HG03025 (cell line): ENCODE measurements at regions not wholly inside any gene's neighbourhood (a gene's known extent, or its start where the extent isn't known, plus 50 kb on each side); places are given as distances from the start of the nearest gene placed in this dataset.
"Not testable (repeated sequence)": the region's sequence is repeated elsewhere in the genome, so short reads cannot be mapped to it uniquely, and the experiment has no call there.

ENCODE experiments used
- ATAC-seq: cut with Tn5 transposase; IDR thresholded peaks from one replicate; pipeline ENCODE4 v1.9.1; 2021; ENCODE audit warnings: mild to moderate bottlenecking, moderate library complexity; ENCODE audit not compliant: unreplicated experiment, low FRiP score

DNA sequence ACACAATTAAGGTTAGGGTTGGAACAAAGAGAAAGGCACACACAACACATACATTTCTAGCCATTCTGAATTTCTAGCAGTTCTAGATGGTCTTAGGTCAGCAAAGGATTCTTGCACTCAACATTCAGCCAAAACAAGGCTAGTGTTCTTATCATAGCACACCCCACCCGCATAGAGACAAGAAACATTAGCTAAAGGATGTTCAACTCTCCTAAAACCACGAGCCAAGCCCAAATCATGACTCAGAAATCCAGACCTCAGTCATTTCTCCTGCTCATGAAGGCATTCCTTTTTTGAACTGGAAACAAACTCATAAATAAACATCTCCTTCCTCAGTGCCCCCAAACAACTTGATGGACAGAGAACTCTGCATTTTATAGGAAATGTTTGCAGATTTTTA lies 293.0 kb upstream of the NOTCH2NLA start:
- not testable (repeated sequence) for ATAC-seq

DNA sequence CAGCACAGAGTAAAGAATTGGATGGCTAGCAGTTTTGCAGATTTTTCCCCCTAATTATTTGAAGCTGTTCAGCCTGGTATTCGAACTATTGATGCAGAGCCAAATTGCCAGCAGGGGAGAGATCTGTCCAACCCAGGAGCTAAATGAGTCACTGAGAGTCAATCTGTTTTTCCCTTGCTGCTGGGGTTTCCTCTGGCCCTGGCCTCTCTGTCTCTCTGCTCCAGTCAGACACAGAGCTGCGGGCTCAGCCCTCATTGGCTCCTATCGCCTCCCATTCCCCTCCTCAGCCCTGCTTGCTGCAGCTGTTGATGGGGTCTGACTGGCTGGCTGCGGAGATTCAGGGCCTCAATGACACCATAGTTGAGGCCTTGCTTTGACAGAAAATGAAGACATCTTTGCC lies 284.9 kb upstream of the NOTCH2NLA start:
- not testable (repeated sequence) for ATAC-seq

DNA sequence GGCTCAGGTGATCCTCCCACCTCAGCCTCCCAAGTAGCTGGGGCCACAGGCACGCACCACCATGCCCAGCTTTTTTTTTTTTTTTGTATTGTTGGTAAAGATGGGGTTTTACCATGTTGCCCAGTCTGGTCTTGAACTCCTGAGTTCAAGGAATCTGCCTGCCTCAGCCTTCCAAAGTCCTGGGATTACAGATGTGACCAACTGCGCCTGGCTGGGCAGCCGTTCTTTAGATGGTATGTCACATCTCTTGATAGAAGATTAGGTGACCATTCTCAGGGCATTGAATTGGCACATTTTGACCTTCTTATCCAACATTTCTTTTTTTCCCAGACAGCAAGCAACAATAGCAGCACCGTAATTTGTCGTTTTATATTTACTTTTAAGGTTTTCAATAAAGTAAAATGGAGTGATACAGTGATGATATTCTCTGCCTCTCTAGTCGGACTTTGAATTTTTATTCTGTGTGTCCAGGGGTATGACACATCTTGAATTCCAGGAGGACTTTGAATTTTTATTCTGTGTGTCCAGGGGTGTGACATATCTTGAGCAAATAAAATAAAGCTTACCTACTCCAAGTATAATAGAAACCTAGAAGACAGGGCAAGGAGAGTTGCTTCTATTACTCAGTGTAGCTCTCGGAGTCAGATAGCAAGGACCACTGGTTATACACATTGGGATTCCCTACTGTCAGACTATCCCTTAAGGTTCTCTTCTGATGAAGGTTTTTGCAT lies 282.4 kb upstream of the NOTCH2NLA start:
- ATAC-seq: not testable (repeated sequence)

DNA sequence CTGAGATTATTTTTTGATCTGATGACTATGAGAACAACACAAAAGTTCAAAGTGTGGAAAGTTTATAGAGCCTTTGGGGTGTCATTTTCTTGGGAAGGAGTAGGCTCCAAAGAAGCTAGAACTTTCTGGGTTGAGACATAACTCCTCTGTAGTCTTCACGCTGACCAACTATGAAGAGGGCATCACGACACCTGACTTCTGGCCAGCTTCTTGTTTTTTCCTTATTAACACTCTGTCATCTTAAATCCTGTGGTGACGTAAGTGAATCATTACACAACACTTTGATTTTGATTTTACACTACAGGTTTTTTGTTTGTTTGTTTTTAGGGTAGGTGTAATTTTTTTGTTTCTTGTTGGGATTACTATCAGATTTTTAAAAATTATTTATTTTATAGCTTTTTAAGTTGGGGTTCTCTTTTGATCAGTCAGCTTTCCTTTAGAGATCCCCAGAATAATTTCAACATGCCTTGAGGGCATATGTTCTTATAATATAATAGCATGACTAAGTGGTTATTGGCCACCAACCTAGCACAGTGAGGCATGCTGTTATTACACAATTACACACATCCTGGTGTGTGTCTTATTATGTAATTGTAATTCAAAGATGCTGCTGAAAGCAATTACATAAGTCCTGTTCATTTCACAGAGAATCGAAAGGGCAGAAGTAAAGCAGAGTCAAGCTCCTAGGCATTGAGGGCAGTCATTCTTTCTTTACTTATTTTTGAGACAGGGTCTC lies 281.6 kb upstream of the NOTCH2NLA start:
- not testable (repeated sequence) for ATAC-seq

DNA sequence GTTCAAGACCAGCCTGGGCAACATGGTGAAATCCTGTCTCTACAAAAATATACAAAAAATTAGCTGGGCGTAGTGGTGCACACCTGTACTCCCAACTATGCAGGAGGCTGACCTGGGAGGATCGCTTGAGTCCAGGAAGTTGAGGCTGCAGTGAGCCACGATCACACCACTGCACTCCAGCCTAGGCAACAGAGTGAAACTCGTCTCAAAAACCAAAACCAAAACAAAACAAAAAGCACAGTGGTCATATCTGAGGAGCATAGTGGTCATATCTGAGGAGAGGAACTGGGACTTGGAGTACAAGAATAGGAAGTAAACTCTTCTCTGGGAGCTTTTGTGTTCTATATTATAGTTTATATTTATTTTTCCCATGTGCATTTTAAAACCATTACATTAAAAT lies 275.3 kb upstream of the NOTCH2NLA start:
- ATAC-seq: not testable (repeated sequence)

DNA sequence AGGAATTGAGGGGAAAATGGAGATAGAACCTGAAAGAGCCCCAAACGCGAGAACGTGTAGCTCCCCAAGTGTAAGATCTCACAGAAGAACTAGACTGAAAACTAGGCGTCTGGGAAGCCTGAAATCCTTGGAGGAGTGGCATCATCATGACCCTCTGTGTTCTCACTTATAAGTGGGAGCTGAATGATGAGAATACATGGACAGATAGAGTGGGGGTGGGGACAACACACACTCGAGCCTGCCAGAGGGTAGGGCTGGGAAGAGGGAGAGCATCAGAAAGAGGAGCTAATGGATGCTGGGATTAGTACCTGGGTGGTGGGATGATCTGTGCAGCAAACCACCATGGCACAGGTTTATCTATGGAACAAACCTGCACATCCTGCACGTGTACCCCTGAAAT lies 258.7 kb upstream of the NOTCH2NLA start:
- not testable (repeated sequence) for ATAC-seq

DNA sequence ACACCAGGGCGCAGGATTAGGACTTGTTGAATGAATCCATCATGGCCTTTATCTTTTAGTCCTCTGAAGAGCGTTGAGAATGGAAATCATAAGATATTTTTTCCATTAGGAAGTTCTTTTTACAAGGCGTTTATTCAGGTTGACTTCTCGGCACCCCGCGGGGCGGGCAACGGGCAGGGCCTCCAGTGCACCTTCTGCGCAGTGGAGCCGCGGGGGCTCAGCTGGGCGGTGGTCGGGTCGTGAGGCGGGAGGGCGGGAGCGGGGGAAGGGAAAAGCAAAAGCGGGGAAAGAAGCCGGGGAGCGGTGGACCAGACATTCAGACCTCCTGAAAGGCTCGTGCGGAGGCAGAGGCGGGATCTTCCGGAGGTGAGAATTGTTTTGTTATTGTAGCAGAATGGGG lies 258.3 kb upstream of the NOTCH2NLA start:
- not testable (repeated sequence) for ATAC-seq

DNA sequence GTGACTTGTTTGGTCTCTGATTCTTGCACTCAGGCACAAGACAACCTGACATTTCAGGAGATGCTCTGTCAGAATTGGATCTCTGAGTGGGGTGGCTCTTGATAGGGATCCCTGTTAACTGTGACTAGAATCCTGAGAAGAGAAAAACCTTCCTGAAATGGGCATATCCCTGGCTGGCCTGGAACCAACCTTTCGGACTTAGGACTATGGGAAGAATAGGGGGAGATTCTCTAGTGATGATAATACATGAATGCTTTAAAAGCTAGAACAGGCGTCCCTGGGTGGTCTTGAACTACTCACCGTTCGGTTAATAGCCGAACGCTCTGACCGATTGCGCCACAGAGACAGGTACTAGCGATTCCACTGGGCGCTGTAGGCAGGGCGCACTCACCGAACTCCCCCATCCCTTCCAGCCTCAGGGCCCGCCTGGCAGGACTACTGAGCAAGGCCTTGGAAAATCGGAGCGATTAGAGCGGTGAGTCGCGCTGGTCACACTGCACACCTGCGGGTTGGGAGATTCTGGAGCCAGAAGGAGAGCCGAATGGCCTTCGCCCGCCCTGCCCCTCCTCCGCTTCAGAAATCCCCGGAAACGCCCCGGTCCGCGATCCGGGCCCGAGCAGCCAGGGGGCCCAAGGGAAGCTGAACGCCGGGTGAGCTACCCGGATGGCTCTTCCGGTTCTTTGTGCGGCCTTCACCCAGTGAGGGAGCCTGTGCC lies 257.6 kb upstream of the NOTCH2NLA start:
- not testable (repeated sequence) for ATAC-seq

DNA sequence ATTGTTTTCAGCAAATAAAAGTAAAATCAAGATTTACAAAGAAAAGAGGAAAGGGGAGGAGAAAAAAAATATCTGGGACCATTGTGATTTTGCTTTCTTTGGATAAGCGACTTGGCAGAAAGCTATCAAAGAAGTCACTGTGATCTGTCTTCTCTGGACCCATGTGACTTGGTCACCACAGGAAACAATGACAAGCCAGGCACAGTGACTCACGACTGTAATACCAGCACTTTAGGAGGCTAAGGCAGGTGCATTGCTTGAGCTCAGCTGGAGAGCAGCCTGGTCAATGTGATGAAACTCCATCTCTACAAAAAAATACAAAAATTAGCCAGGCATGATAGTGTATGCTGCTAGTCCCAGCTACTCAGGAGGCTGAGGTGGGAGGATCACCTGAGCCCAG lies 255.4 kb upstream of the NOTCH2NLA start:
- ATAC-seq: not testable (repeated sequence)

DNA sequence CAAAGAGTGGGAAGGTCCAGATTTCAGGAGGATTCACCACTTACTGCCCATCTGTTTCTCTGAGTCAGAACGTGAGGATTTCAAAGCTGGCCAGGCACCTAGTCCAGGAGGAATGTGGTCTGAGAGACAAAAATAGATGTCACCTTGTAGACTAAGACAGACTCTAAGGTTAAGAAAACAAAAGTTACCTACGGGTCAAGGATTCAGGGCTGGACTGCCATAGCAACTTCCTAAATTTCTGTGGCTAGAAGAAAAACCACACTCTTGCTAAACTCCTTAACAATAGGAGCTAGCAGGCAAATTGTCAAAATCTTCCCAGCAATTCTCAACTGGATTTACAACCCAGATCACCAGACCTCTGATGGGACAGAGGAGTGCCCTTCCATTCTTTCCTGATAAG lies 250.4 kb upstream of the NOTCH2NLA start:
- not testable (repeated sequence) for ATAC-seq

DNA sequence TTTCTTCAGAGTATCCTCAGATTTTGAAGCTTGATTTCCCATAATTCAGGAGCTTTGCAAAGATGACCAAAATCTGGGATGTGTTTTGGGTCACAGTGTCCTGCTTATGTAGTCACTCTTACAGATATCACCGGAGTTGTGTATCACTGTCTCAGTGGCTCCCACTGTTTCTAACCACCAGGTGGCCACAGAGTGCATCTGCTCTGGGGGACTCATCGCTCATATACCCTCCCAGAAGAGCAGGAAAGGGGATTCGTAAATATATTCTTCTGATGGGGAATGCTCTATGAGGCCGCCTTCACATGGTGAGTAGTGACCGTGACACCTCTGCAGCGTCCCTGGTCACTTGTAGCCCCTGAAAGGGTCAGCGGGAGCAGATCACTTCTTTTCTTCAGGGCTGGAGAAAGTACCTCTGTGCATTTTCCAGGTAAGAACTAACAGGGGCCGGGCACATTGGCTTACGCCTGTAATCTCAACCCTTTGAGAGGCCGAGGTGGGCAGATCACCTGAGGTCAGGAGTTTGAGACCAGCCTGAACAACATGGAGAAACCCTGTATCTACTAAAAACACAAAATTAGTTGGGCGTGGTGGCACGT lies 249.4 kb upstream of the NOTCH2NLA start:
- not testable (repeated sequence) for ATAC-seq

DNA sequence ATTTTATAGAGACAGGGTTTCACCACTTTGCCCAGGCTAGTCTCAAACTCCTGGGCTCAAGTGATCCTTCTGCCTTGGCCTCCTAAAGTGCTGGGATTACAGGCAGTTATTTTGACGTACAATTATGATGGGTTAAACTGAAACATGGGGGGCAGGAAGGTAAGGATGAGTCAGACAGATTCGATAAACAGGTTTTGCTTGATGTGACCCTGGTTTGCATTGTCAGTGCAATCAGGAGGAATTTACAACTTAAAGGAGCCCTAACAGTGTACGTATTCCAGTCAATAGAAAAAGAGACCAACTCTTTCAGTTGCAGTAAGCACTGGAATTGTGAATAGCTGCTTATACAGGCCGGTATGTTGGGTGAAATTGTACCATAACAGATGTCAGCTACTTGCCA lies 246.3 kb upstream of the NOTCH2NLA start:
- ATAC-seq: not testable (repeated sequence)

DNA sequence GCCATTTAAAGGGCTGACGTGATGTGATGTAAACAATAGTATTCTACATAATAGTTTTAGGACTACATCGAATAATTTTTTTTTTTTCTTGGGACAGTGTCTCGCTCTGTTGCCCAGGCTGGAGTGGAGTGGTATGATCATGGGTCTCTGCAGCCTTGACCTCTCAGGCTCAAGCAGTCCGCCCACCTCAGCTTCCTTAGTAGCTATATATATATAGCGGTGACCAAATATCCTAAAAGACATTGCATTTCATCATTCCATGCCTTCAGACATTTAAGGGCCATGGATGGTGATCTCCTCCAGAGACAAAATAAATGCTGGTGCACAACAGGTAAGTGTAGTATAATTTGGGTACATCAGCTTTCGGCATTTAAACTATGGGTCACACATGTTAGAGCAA lies 245.4 kb upstream of the NOTCH2NLA start:
- not testable (repeated sequence) for ATAC-seq

DNA sequence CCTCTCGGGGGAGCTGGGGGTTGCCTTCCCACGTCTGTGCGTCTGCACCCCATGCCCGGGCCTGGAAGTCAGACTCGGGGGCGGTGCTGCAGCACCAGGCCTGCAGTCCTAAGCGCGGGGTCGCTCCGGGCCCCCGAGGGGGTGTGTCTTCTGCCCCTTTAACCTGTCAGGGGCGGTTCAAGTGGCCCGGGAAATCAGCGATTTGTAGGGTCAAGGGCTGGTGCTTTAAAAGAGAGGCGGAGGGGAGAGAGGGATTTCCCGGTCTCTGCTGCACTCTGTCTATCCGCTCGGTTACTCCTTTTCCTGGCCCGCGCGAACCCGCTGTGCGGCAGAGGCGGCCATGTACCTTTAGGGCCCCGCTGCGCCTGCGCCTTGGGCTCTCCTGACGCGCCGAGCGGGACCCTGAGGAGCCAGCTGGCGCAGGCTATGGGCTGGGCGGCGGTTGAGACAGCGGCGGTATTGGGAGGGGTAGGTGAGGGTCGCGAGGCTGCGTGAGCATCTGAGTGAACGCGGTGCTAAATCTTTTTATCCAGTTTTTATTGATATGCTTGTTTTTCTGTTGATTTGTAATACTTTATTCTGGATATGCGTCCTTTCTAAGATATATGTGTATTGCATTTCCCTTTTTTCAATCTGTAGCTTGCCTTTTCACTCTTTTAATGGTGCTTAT lies 243.5 kb upstream of the NOTCH2NLA start:
- not testable (repeated sequence) for ATAC-seq

DNA sequence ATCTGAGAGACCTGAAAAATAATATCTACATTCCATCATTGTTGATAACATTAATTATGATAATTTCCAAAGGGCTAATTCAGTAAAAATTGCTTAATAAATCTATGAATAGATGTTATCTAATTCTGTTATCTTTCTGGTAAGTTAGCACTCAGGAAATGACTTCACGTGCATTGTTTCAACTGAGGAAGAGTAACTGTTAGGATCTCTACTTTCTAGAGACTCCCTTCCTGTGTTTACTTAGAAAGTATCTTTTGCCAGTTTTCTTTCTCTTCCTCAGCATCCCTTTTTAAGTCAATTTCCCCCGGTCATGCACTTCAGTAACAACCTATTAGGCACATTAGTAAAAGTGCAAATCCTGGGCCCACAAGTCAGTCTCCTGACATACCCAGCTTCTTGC lies 231.1 kb upstream of the NOTCH2NLA start:
- ATAC-seq: not testable (repeated sequence)

DNA sequence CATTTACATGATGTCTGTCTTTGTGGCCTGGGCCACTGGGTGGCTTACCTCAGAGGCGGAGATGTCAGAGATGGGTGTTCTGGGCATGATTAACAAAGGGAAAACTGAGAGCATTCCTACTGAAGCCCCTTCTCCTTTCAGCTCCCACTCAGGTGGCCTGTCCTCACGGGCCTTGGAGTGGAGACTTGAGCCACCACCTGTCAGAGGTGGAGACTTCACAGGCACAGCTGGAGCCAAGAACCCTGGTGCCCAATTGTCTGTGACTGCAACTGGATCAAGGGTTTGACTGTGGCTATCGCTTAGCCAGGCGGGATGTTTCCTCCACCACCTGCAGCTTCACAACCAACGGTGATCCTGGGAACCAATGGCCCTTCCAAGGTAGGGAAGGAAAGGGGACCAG lies 230.5 kb upstream of the NOTCH2NLA start:
- not testable (repeated sequence) for ATAC-seq

DNA sequence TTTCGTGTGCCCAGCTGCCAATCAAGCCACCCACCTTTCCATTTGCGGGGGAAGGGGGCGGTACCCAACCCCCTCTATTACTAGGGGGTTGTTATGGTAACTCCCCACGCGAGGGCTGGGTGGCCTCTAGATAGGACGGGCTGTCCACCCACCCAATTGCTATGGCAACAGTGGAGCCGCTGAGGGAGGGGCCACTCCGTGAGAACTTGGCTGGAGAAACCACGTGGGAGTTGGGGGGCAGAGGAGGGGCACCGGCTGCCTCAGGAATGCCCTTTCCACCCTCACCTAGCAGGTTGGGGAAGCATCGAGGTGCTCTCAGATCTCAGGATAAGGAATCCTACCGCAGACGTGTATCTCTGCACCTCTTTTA lies 220.0 kb upstream of the NOTCH2NLA start:
- not testable (repeated sequence) for ATAC-seq

DNA sequence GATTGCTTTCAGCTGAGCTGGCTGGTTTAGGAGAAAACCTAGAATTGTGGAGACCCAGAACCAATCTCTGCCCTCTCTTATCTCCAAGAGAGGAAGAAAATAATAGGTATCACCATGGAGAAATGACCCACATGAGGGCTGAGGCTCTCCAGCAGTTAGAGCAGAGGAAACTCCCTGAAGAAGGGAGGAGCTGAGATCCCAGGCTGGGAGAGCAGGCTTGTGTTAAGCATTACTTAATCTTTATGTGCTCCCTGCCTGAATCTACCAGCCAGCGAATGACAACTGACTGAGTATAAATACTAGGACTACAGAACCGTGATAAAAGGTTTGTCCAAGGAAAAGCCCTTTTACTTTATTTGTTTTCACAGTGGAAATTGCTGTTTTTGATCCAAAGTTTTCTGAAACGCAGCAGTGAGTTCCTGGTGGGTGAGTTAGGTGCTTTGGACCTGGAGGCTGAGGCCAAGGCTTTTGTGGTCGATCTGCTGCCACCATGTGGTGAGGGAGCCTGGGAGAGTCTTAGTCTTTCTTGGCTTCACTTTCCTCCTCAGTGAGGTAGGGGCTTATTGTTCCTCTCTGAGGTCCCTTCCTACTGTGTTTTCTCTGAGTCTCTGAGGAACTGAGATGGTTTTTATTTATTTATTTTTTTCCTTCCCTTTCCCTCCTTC lies 219.5 kb upstream of the NOTCH2NLA start:
- not testable (repeated sequence) for ATAC-seq

DNA sequence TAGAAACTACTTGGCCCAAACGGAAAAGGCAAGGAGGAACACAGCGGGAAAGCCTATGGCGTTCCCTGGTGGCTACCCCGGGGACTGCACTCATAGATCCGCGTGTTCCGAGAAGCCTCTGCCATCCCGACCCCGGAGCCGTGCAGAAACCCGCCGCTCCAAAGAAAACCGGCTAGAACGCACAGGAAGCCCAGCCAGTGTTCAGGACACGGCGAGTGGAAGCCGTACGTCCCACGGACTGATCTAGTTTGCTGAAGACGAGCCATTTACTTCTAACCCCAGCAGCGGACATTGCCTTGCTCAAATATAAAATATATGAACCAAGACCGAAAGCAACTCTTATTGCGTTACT lies 215.0 kb upstream of the NOTCH2NLA start:
- ATAC-seq: not testable (repeated sequence)
